HCT116 (cell line): ENCODE measurements at regions not wholly inside any gene's neighbourhood (a gene's known extent, or its start where the extent isn't known, plus 50 kb on each side); places are given as distances from the start of the nearest gene placed in this dataset.

Source experiments
- ATAC-seq: fragments of 200-7000 bp; cut with Tn5 transposase; 2 replicates; pipeline ENCODE4 v1.9.1; 2020; ENCODE audit warnings: mild to moderate bottlenecking, moderate library complexity
- BruUV-seq: library from RNA; stranded (reverse); fragments of 400-500 nt; replicated peaks from 2 replicates; lab custom pipeline; 2021; lab: Mats Ljungman, UMichigan
- CTCF ChIA-PET: fragments of 300-600 bp; sonication (Branson Sonifier 250); formaldehyde crosslinking; loops from one replicate; lab custom pipeline; 2021; ENCODE audit warnings: antibody characterized with exemption; lab: Charles Lee
- POLR2A ChIA-PET: fragments of 300-600, 350-600 bp; sonication (Branson Sonifier 250); formaldehyde crosslinking; loops from one replicate; lab custom pipeline; 2021; ENCODE audit warnings: antibody characterized with exemption; lab: Charles Lee
- RAD21 ChIA-PET, 2 experiments: fragments of 300-600 bp; sonication (Branson Sonifier 250); formaldehyde crosslinking; loops; one replicate each; lab custom pipeline; 2023; ENCODE audit warnings: low total read pairs in 2 of 2; ENCODE audit not compliant: uncharacterized antibody in 2 of 2, unreplicated experiment in 2 of 2, low non-redundant PET in 1 of 2; lab: Charles Lee
- DNase-seq: peaks from one replicate; pipeline ENCODE4 v3.0.0-alpha.2; 2010; ENCODE audit warnings: low read depth, low spot score
- H2AFZ ChIP-seq: fragments of 200-600 bp; shearing (Covaris generic), sonication (generic); 2 replicates; pipeline ENCODE4 v1.6.1; 2017; ENCODE audit warnings: low read depth, mixed run types, mixed read lengths, antibody characterized with exemption, low read length; ENCODE audit not compliant: poor library complexity, severe bottlenecking
- H3K27ac ChIP-seq: 2 replicates; pipeline ENCODE4 v1.5.1; 2012; ENCODE audit warnings: low read depth, low read length
- H3K27me3 ChIP-seq: fragments of 200-600 bp; sonication (generic); 2 replicates; pipeline ENCODE4 v1.6.1; 2016; ENCODE audit warnings: mixed run types, low read length, mixed read lengths; ENCODE audit not compliant: insufficient read depth
- H3K36me3 ChIP-seq, 2 experiments: fragments of 200-500 bp in 1 of 2; fragments of 200-600 bp in 1 of 2; sonication (Bioruptor generic) in 1 of 2; sonication (generic) in 1 of 2; 2 replicates each; pipeline versions ENCODE4 v1.5.1 to v1.6.1; 2014 to 2016; ENCODE audit warnings: low read length in 2 of 2, inconsistent platforms in 1 of 2, mixed read lengths in 1 of 2, mixed run types in 1 of 2; ENCODE audit not compliant: insufficient read depth in 2 of 2, control insufficient read depth in 1 of 2
- H3K4me1 ChIP-seq, 2 experiments: fragments of 200-600 bp in 1 of 2; sonication (generic) in 1 of 2; 2 replicates each; pipeline versions ENCODE4 v1.5.1 to v1.6.1; 2012 to 2017; ENCODE audit warnings: low read length in 2 of 2, inconsistent platforms in 1 of 2, mild to moderate bottlenecking in 1 of 2, mixed read lengths in 1 of 2, mixed run types in 1 of 2, moderate library complexity in 1 of 2; ENCODE audit not compliant: insufficient read depth in 2 of 2, control insufficient read depth in 1 of 2
- H3K4me2 ChIP-seq: fragments of 200-600 bp; sonication (generic); 2 replicates; pipeline ENCODE4 v1.6.1; 2017; ENCODE audit warnings: mixed run types, low read length, mixed read lengths
- H3K4me3 ChIP-seq, 2 experiments: fragments of 200-600 bp in 1 of 2; sonication (generic) in 1 of 2; replicated peaks in 1 of 2; 2 replicates each; pipeline ENCODE4 v1.5.1; 2011 to 2016; ENCODE audit warnings: low read length in 2 of 2, control low read depth in 1 of 2, low read depth in 1 of 2, mild to moderate bottlenecking in 1 of 2, mixed read lengths in 1 of 2, mixed run types in 1 of 2
- H3K79me2 ChIP-seq: fragments of 200-600 bp; sonication (generic); 2 replicates; pipeline ENCODE4 v1.6.1; 2017; ENCODE audit warnings: mild to moderate bottlenecking, mixed run types, low read length, moderate library complexity, mixed read lengths; ENCODE audit not compliant: insufficient read depth
- H3K9ac ChIP-seq: fragments of 200-600 bp; sonication (generic); 2 replicates; pipeline ENCODE4 v1.6.1; 2016; ENCODE audit warnings: low read length, mixed read lengths
- H3K9me2 ChIP-seq: fragments of 200-600 bp; sonication (generic), shearing (Covaris generic); 2 replicates; pipeline ENCODE4 v1.6.1; 2017; ENCODE audit warnings: mixed run types, mild to moderate bottlenecking, moderate library complexity; ENCODE audit not compliant: insufficient read depth
- H3K9me3 ChIP-seq, 2 experiments: fragments of 200-500 bp in 1 of 2; fragments of 200-600 bp in 1 of 2; sonication (Bioruptor generic) in 1 of 2; sonication (generic) in 1 of 2; 2 replicates each; pipeline ENCODE4 v1.6.1; 2014 to 2017; ENCODE audit warnings: low read length in 2 of 2, mixed read lengths in 2 of 2, inconsistent platforms in 1 of 2, low read depth in 1 of 2, mild to moderate bottlenecking in 1 of 2, mixed run types in 1 of 2, moderate library complexity in 1 of 2; ENCODE audit not compliant: control insufficient read depth in 1 of 2, insufficient read depth in 1 of 2
- H4K20me1 ChIP-seq: fragments of 200-600 bp; sonication (generic), shearing (Covaris generic); 2 replicates; pipeline ENCODE4 v1.6.1; 2017; ENCODE audit warnings: mixed run types, mild to moderate bottlenecking, moderate library complexity; ENCODE audit not compliant: insufficient read depth
- EGR1 ChIP-seq: IDR thresholded peaks from 2 replicates; pipeline ENCODE4 v1.6.1; 2012; ENCODE audit warnings: low read depth
- EZH2 ChIP-seq: fragments of 200-600 bp; sonication (generic); IDR thresholded peaks from 2 replicates; pipeline ENCODE4 v1.6.1; 2017; ENCODE audit warnings: antibody characterized with exemption, mixed run types
- EZH2phosphoT487 ChIP-seq: fragments of 200-600 bp; IDR thresholded peaks from 2 replicates; pipeline ENCODE4 v1.6.1; 2018; ENCODE audit warnings: antibody characterized with exemption, borderline replicate concordance
- FOSL1 ChIP-seq: IDR thresholded peaks from 2 replicates; pipeline ENCODE4 v1.6.1; 2012; ENCODE audit warnings: low read depth
- JUND ChIP-seq: IDR thresholded peaks from 2 replicates; pipeline ENCODE4 v1.6.1; 2012
- POLR2A ChIP-seq: IDR thresholded peaks from 2 replicates; pipeline ENCODE4 v1.7.0; 2011; ENCODE audit warnings: borderline replicate concordance; ENCODE audit not compliant: insufficient read depth, insufficient read length; ENCODE audit errors: extremely low read depth
- POLR2AphosphoS5 ChIP-seq: IDR thresholded peaks from 2 replicates; pipeline ENCODE4 v1.6.1; 2011; ENCODE audit warnings: mild to moderate bottlenecking, low read depth, low read length, moderate library complexity
- RAD21 ChIP-seq: IDR thresholded peaks from 2 replicates; pipeline ENCODE4 v1.6.1; 2012; ENCODE audit warnings: low read depth, mild to moderate bottlenecking
- SIN3A ChIP-seq: IDR thresholded peaks from 2 replicates; pipeline ENCODE4 v1.6.1; 2012; ENCODE audit warnings: low read depth
- TCF7L2 ChIP-seq: IDR thresholded peaks from 2 replicates; pipeline ENCODE4 v1.7.0; 2011; ENCODE audit warnings: borderline replicate concordance, inconsistent platforms; ENCODE audit not compliant: insufficient read depth, insufficient read length; ENCODE audit errors: extremely low read depth
- ZNF274 ChIP-seq: fragments of 200-500 bp; sonication (Bioruptor generic); IDR thresholded peaks from 2 replicates; pipeline ENCODE4 v1.6.1; 2014; ENCODE audit warnings: mild to moderate bottlenecking, low read depth, low read length, inconsistent platforms
- intact Hi-C: fragments of 100-400 bp; cut with micrococcal nuclease; formaldehyde crosslinking; loops from 2 replicates; pipeline ENCODE4 v1.10.0; 2022
- TF ChIP-seq, protein P1 (sequence below): IDR thresholded peaks from 2 replicates; pipeline ENCODE4 v1.6.1; 2012
- TF ChIP-seq, protein P2 (sequence below): IDR thresholded peaks from 2 replicates; pipeline ENCODE4 v1.6.1; 2012; ENCODE audit warnings: low read depth

DNA sequence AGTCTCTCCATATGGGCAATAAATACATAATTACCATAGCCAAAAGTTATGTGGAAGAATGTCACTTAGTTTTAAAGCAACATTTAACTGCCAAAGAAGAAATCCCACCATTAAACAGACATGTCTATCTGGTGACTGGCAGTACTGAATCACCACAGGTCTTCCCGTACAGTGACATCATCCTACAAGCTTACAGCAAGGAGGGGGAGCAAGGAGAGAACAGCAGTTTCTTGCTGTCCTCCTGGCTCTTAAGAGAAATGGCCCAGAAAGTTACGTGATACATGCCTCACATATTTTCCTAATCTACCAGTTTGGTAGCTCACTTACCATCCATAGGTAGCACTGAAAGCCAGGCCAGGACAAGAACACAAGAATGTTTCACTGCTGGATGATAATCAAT, 671.0 kb downstream of the DMRTA1 start:
- Histone ChIP-seq H4K20me1 (no peaks in the 10 kb centered on the region), H3K27me3 (no peaks in the 10 kb centered on the region), H3K4me3 (no peak overlapping the region), H3K4me2 (no peak overlapping the region), H3K79me2 (no peaks in the 10 kb centered on the region), H2AFZ (no peak overlapping the region), H3K27ac (no peak overlapping the region), H3K36me3 (no peaks in the 10 kb centered on the region), H3K9ac (no peak overlapping the region), H3K9me3 (peaks cover 7 to 19% of the 10 kb centered on the region in 2 experiments; a peak in 2 of 4 replicates), H3K4me1 (no peaks in the 10 kb centered on the region), H3K9me2 (no peaks in the 10 kb centered on the region)
- CTCF ChIA-PET, result no interaction called here
- ATAC-seq, result no peak
- BruUV-seq, result no TSS peak
- POLR2A ChIA-PET, result no interaction called here
- RAD21 ChIA-PET, result no interaction called here
- intact Hi-C loops, result no loop called here
- TF ChIP-seq POLR2AphosphoS5 (no peak), TCF7L2 (no peak), SIN3A (no peak), EZH2 (no peak), EZH2phosphoT487 (no peak), JUND (no peak), POLR2A (no peak), ZNF274 (no peak), FOSL1 (no peak)
- TF ChIP-seq, protein P1, sequence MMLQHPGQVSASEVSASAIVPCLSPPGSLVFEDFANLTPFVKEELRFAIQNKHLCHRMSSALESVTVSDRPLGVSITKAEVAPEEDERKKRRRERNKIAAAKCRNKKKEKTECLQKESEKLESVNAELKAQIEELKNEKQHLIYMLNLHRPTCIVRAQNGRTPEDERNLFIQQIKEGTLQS, result no peak
- no peak for DNase-seq

DNA sequence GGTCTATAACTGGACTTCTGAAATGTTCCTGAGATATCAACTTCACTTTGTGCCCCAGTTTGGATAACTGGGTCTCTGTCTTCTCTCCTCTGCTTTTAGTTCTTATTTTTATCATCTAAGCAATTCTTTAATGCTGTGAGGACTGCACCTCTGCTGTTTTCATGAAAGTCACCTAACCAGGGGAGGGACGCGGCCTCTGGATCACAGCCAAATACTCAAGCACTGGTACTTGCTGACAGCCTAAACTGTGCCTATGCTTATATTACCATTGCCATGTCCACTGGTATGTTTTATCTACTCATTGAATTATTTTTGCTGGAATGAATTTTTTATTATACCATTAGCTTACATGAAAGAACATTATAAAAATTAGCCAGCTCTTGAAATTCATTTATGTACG, 674.0 kb downstream of the DMRTA1 start:
- H3K9ac ChIP-seq, result no peak overlapping the region
- H3K4me2 ChIP-seq, result no peak overlapping the region
- ChIA-PET POLR2A (no interaction called here), CTCF (no interaction called here), RAD21 (no interaction called here)
- no peak overlapping the region for H3K27ac ChIP-seq
- H2AFZ ChIP-seq, result no peak overlapping the region
- H3K4me1 ChIP-seq, result no peaks in the 10 kb centered on the region
- peaks cover 4 to 19% of the 10 kb centered on the region in 2 experiments; a peak in 2 of 4 replicates for H3K9me3 ChIP-seq
- no peak for DNase-seq
- H3K4me3 ChIP-seq, result no peak overlapping the region
- no peaks in the 10 kb centered on the region for H4K20me1 ChIP-seq
- no peaks in the 10 kb centered on the region for H3K27me3 ChIP-seq
- TF ChIP-seq EZH2phosphoT487, result no peak
- TF ChIP-seq EGR1, result no peak
- no peak for TF ChIP-seq RAD21
- TF ChIP-seq EZH2, result no peak
- TF ChIP-seq POLR2A, result no peak
- TF ChIP-seq, protein P2, sequence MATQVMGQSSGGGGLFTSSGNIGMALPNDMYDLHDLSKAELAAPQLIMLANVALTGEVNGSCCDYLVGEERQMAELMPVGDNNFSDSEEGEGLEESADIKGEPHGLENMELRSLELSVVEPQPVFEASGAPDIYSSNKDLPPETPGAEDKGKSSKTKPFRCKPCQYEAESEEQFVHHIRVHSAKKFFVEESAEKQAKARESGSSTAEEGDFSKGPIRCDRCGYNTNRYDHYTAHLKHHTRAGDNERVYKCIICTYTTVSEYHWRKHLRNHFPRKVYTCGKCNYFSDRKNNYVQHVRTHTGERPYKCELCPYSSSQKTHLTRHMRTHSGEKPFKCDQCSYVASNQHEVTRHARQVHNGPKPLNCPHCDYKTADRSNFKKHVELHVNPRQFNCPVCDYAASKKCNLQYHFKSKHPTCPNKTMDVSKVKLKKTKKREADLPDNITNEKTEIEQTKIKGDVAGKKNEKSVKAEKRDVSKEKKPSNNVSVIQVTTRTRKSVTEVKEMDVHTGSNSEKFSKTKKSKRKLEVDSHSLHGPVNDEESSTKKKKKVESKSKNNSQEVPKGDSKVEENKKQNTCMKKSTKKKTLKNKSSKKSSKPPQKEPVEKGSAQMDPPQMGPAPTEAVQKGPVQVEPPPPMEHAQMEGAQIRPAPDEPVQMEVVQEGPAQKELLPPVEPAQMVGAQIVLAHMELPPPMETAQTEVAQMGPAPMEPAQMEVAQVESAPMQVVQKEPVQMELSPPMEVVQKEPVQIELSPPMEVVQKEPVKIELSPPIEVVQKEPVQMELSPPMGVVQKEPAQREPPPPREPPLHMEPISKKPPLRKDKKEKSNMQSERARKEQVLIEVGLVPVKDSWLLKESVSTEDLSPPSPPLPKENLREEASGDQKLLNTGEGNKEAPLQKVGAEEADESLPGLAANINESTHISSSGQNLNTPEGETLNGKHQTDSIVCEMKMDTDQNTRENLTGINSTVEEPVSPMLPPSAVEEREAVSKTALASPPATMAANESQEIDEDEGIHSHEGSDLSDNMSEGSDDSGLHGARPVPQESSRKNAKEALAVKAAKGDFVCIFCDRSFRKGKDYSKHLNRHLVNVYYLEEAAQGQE, result no peak
- BruUV-seq, result no TSS peak
- no peaks in the 10 kb centered on the region for H3K9me2 ChIP-seq
- no peak for ATAC-seq
- intact Hi-C loops, result no loop called here
- H3K79me2 ChIP-seq, result no peaks in the 10 kb centered on the region
- no peaks in the 10 kb centered on the region for H3K36me3 ChIP-seq
